Choroid plexus epithelial cell (primary cell): ENCODE measurements at regions not wholly inside any gene's neighbourhood (a gene's known extent, or its start where the extent isn't known, plus 50 kb on each side); places are given as distances from the start of the nearest gene placed in this dataset.

ENCODE experiments used
- DNase-seq: peaks from one replicate; pipeline ENCODE4 v3.0.0-alpha.2; 2010; ENCODE audit warnings: low read depth
- H3K4me3 ChIP-seq: 2 replicates; pipeline ENCODE4 v1.5.1; 2011; ENCODE audit warnings: low read depth, mild to moderate bottlenecking, control low read depth, low read length, moderate library complexity
- CTCF ChIP-seq: conservative IDR thresholded peaks from 2 replicates; pipeline ENCODE4 v1.5.1; 2011; ENCODE audit warnings: low read depth, mild to moderate bottlenecking, control low read depth, inconsistent platforms, low read length, moderate library complexity

- H3K4me3 ChIP-seq, result no peak overlapping the region
- TF ChIP-seq CTCF, result no peak
- DNase-seq, result peak; percentile 10
These were observed 1081.9 kb downstream of the SLITRK1 start for GRCh38 chr13:82800391-82800790.

DNA sequence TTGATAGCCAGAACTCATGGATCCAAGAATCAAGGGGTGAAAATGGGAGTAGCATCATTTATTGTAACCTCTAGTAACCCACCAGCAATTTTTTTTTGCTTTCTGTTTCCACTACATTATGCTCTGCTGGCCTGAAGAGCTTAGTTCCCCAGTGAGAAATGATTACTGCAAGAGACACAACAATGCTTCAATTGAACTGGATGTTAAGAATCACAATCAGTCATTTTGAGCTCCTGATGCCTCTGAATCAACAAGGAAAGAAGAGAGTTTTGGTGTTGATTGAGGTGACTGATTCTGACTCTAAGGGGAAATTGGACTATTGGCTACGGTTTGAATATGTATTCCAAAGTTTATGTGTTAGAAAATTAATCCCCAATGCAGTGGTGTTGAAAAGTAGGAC is 1084.4 kb downstream of the SLITRK1 start:
- no peak for DNase-seq
- no peak for TF ChIP-seq CTCF
- no peak overlapping the region for H3K4me3 ChIP-seq

GRCh38 chr13:82791035-82791434 is 1091.2 kb downstream of the SLITRK1 start:
- no peak for TF ChIP-seq CTCF
- H3K4me3 ChIP-seq, result no peak overlapping the region
- no peak for DNase-seq

DNA sequence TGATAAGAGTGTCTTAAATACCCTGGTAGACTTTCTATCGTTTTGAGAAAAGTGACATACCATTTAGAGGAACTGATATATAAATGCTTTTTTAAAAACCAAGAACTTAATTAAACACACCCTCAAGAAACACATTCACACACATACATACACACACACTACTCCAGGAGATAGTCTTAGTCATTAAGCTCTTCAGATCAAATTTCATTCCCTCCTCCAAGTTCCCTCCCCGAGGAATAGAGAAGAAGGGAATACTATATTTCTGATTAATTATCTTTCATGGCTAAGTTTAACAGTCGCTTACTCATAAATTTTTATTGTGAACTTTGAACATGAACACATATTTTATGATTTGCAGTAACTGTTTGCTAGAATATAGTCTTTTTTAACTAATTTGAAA is 1109.5 kb downstream of the SLITRK1 start:
- DNase-seq, result peak; percentile 44
- no peak for TF ChIP-seq CTCF
- no peak overlapping the region for H3K4me3 ChIP-seq

GRCh38 chr13:82766732-82767321 is 1115.4 kb downstream of the SLITRK1 start:
- no peak overlapping the region for H3K4me3 ChIP-seq
- DNase-seq, result no peak
- TF ChIP-seq CTCF, result no peak

- peak; percentile 63 for TF ChIP-seq CTCF
These were observed 1124.2 kb downstream of the SLITRK1 start for GRCh38 chr13:82758044-82758443.

GRCh38 chr13:82751206-82751605 is 1131.1 kb downstream of the SLITRK1 start:
- no peak overlapping the region for H3K4me3 ChIP-seq

More at GRCh38 chr13:82758044-82758443, 1124.2 kb downstream of the SLITRK1 start:
- no peak overlapping the region for H3K4me3 ChIP-seq
- DNase-seq, result peak; percentile 60

More at GRCh38 chr13:82751206-82751605, 1131.1 kb downstream of the SLITRK1 start:
- no peak for DNase-seq
- no peak for TF ChIP-seq CTCF
